Mesenchymal stem cell (in vitro differentiated cells and primary cell): ENCODE measurements at regions not wholly inside any gene's neighbourhood (a gene's known extent, or its start where the extent isn't known, plus 50 kb on each side); places are given as distances from the start of the nearest gene placed in this dataset.
A peak's percentile ranks its signal among the peaks of the same experiment; 100 is the strongest.
"Not testable (repeated sequence)": the region's sequence is repeated elsewhere in the genome, so short reads cannot be mapped to it uniquely, and the experiment has no call there.

Experiments used
- DNase-seq: peaks from one replicate; pipeline ENCODE4 v3.0.0-alpha.2; 2013
- H2AFZ ChIP-seq: one replicate; pipeline ENCODE4 v1.6.1; 2013; ENCODE audit warnings: low read depth, mild to moderate bottlenecking, control low read depth, inconsistent platforms, low read length, moderate library complexity
- H2AK5ac ChIP-seq: 2 replicates; pipeline ENCODE4 v1.6.1; 2013; ENCODE audit warnings: low read length, moderate library complexity, mild to moderate bottlenecking, inconsistent platforms; ENCODE audit not compliant: severe bottlenecking
- H2BK120ac ChIP-seq: one replicate; pipeline ENCODE4 v1.6.1; 2013; ENCODE audit warnings: low read depth, mild to moderate bottlenecking, inconsistent platforms, low read length, moderate library complexity
- H2BK12ac ChIP-seq, 2 experiments: one replicate each; pipeline ENCODE4 v1.6.1; 2013; ENCODE audit warnings: inconsistent platforms in 2 of 2, low read length in 2 of 2, mild to moderate bottlenecking in 2 of 2, moderate library complexity in 2 of 2, control low read depth in 1 of 2
- H2BK15ac ChIP-seq: one replicate; pipeline ENCODE4 v1.6.1; 2013; ENCODE audit warnings: mild to moderate bottlenecking, low read depth, inconsistent platforms; ENCODE audit not compliant: poor library complexity, severe bottlenecking
- H2BK5ac ChIP-seq: 2 replicates; pipeline ENCODE4 v1.6.1; 2013; ENCODE audit warnings: low read depth, mild to moderate bottlenecking, low read length, control low read depth, inconsistent platforms; ENCODE audit not compliant: poor library complexity, severe bottlenecking
- H3K14ac ChIP-seq, 2 experiments: one replicate each; pipeline ENCODE4 v1.6.1; 2013; ENCODE audit warnings: inconsistent platforms in 2 of 2, low read length in 2 of 2, control low read depth in 1 of 2, mild to moderate bottlenecking in 1 of 2, moderate library complexity in 1 of 2
- H3K18ac ChIP-seq, 2 experiments: one replicate each; pipeline ENCODE4 v1.6.1; 2013; ENCODE audit warnings: inconsistent platforms in 2 of 2, low read length in 2 of 2, control low read depth in 1 of 2, low read depth in 1 of 2, mild to moderate bottlenecking in 1 of 2
- H3K23ac ChIP-seq, 2 experiments: one replicate each; pipeline ENCODE4 v1.6.1; 2013; ENCODE audit warnings: inconsistent platforms in 2 of 2, low read length in 2 of 2, mild to moderate bottlenecking in 2 of 2, moderate library complexity in 2 of 2, control low read depth in 1 of 2
- H3K27ac ChIP-seq: 2 replicates; pipeline ENCODE4 v1.5.1; 2013; ENCODE audit warnings: mild to moderate bottlenecking, moderate library complexity, low read length, control low read depth, inconsistent platforms; ENCODE audit not compliant: poor library complexity, severe bottlenecking
- H3K27me3 ChIP-seq, 2 experiments: 2 replicates each; pipeline versions ENCODE4 v1.6.1 to v1.7.0; 2013; ENCODE audit warnings: low read length in 2 of 2, mild to moderate bottlenecking in 2 of 2, moderate library complexity in 2 of 2, control low read depth in 1 of 2, inconsistent platforms in 1 of 2; ENCODE audit not compliant: control insufficient read depth in 1 of 2, insufficient read depth in 1 of 2
- H3K36me3 ChIP-seq, 2 experiments: 2 replicates each; pipeline versions ENCODE4 v1.6.1 to v1.7.0; 2013; ENCODE audit warnings: low read length in 2 of 2, control low read depth in 1 of 2, inconsistent platforms in 1 of 2, low read depth in 1 of 2, mild to moderate bottlenecking in 1 of 2; ENCODE audit not compliant: insufficient read depth in 2 of 2, control insufficient read depth in 1 of 2
- H3K4ac ChIP-seq, 2 experiments: one replicate each; pipeline ENCODE4 v1.6.1; 2013; ENCODE audit warnings: inconsistent platforms in 2 of 2, low read length in 2 of 2, mild to moderate bottlenecking in 2 of 2, moderate library complexity in 2 of 2, control low read depth in 1 of 2, low read depth in 1 of 2
- H3K4me1 ChIP-seq: 2 replicates; pipeline ENCODE4 v1.6.1; 2013; ENCODE audit warnings: low read depth, low read length, control low read depth; ENCODE audit not compliant: control insufficient read depth, insufficient read depth
- H3K4me2 ChIP-seq: 2 replicates; pipeline ENCODE4 v1.6.1; 2013; ENCODE audit warnings: low read length, mild to moderate bottlenecking, inconsistent platforms; ENCODE audit not compliant: poor library complexity, severe bottlenecking
- H3K4me3 ChIP-seq, 2 experiments: 2 replicates each; pipeline versions ENCODE4 v1.5.1 to v1.7.0; 2013; ENCODE audit warnings: low read length in 2 of 2, mild to moderate bottlenecking in 2 of 2, control low read depth in 1 of 2, low read depth in 1 of 2; ENCODE audit not compliant: insufficient read depth in 1 of 2
- H3K79me1 ChIP-seq: replicated peaks from 2 replicates; pipeline ENCODE4 v1.6.1; 2013; ENCODE audit warnings: mild to moderate bottlenecking, control low read depth, low read length, inconsistent platforms; ENCODE audit not compliant: poor library complexity, severe bottlenecking
- H3K9ac ChIP-seq: 2 replicates; pipeline ENCODE4 v1.7.0; 2013; ENCODE audit warnings: mild to moderate bottlenecking, low read length, moderate library complexity
- H3K9me3 ChIP-seq: 2 replicates; pipeline ENCODE4 v1.7.0; 2013; ENCODE audit warnings: mild to moderate bottlenecking, low read length; ENCODE audit not compliant: control insufficient read depth
- H4K8ac ChIP-seq: one replicate; pipeline ENCODE4 v1.6.1; 2013; ENCODE audit warnings: inconsistent platforms, mild to moderate bottlenecking, low read length, moderate library complexity
- H4K91ac ChIP-seq: one replicate; pipeline ENCODE4 v1.6.1; 2013; ENCODE audit warnings: mild to moderate bottlenecking, low read length, inconsistent platforms
- WGBS: methylation state at CpG from one replicate; pipeline ENCODE4 v1.1.7; 2013; ENCODE audit warnings: mixed read lengths; 5-methylcytosine and 5-hydroxymethylcytosine counted together

DNA sequence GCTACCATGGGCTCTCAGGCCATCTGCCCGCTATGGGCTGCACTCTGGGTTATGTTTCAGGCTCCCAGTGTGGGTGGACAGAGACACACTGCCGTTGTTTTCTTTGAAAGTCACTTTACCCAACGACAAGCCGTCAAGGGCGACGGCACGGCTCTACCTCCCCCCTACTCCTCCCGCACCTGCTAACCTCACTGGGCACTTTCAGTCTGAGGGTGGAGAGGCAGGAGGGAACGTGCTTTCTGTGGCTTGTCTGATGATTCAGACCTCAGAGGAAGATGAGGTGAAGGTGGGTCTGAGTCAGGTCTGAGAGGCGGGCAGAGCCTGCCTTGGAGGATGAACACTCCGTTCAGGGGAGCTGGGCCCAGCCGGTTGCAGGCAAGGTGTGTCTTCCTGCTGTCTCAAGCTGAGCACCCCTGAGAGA, 147.6 kb upstream of the HDAC4 start:
- Histone ChIP-seq H3K4ac (no peak overlapping the region), H3K23ac (no peak overlapping the region), H4K91ac (no peak overlapping the region), H4K8ac (no peak overlapping the region), H3K4me3 (peak overlapping the region in 1 of 2 experiments; percentile 18), H2AFZ (no peak overlapping the region), H3K18ac (no peak overlapping the region), H3K27ac (no peak overlapping the region), H3K9me3 (no peaks in the 10 kb centered on the region), H3K9ac (no peak overlapping the region), H3K14ac (no peak overlapping the region), H3K36me3 (no peaks in the 10 kb centered on the region), H2BK120ac (no peak overlapping the region), H3K27me3 (peaks cover 0 to 74% of the 10 kb centered on the region in 2 experiments), H2BK12ac (no peak overlapping the region), H2BK15ac (no peak overlapping the region), H3K4me2 (no peak overlapping the region), H2BK5ac (no peak overlapping the region), H2AK5ac (no peak overlapping the region), H3K79me1 (no peaks in the 10 kb centered on the region), H3K4me1 (no peaks in the 10 kb centered on the region)
- DNase-seq, result no peak
- 77% methylated on average over 5 of the region's 12 CpGs for WGBS

- H3K4me2 ChIP-seq, H3K4me3 ChIP-seq, H3K4me1 ChIP-seq, H2BK15ac ChIP-seq, H2BK5ac ChIP-seq, H2BK120ac ChIP-seq, H4K8ac ChIP-seq, H3K36me3 ChIP-seq, H2AFZ ChIP-seq, H3K9me3 ChIP-seq, H2BK12ac ChIP-seq, H3K14ac ChIP-seq, H3K79me1 ChIP-seq, H3K27ac ChIP-seq, H3K9ac ChIP-seq, H4K91ac ChIP-seq, H3K4ac ChIP-seq, DNase-seq, H2AK5ac ChIP-seq, H3K18ac ChIP-seq, H3K23ac ChIP-seq: not testable (repeated sequence)
- no CpG with 5 or more reads among the region's 3 CpGs for WGBS
- peaks cover 0 to 63% of the 10 kb centered on the region in 2 experiments for H3K27me3 ChIP-seq
Observed at GRCh38 chr2:239547140-239547539, 146.3 kb upstream of the HDAC4 start.

GRCh38 chr2:239546541-239546940, 145.7 kb upstream of the HDAC4 start:
- no peak overlapping the region for H2AK5ac ChIP-seq
- no peak overlapping the region for H3K4ac ChIP-seq
- H4K91ac ChIP-seq, result no peak overlapping the region
- H3K9me3 ChIP-seq, result no peaks in the 10 kb centered on the region
- 57% methylated on average over 9 of the region's 9 CpGs for WGBS
- no peak overlapping the region for H3K27ac ChIP-seq
- no peak overlapping the region for H2BK15ac ChIP-seq
- no peak overlapping the region for H4K8ac ChIP-seq
- H3K18ac ChIP-seq, result no peak overlapping the region
- H3K27me3 ChIP-seq, result peaks cover 0 to 61% of the 10 kb centered on the region in 2 experiments
- H2BK5ac ChIP-seq, result no peak overlapping the region
- H3K4me2 ChIP-seq, result no peak overlapping the region
- no peak overlapping the region for H3K14ac ChIP-seq
- H3K23ac ChIP-seq, result no peak overlapping the region
- no peak for DNase-seq
- H2BK12ac ChIP-seq, result no peak overlapping the region
- H3K4me3 ChIP-seq, result no peak overlapping the region
- H3K4me1 ChIP-seq, result no peaks in the 10 kb centered on the region
- H2BK120ac ChIP-seq, result no peak overlapping the region
- H3K79me1 ChIP-seq, result no peaks in the 10 kb centered on the region
- no peaks in the 10 kb centered on the region for H3K36me3 ChIP-seq
- no peak overlapping the region for H3K9ac ChIP-seq
- H2AFZ ChIP-seq, result no peak overlapping the region

- Histone ChIP-seq H2AK5ac (no peak overlapping the region), H3K4ac (no peak overlapping the region), H3K4me1 (no peaks in the 10 kb centered on the region), H2BK15ac (no peak overlapping the region), H3K36me3 (no peaks in the 10 kb centered on the region), H3K9ac (no peak overlapping the region), H3K79me1 (no peaks in the 10 kb centered on the region), H2BK12ac (no peak overlapping the region), H2BK120ac (no peak overlapping the region), H3K23ac (no peak overlapping the region), H3K18ac (no peak overlapping the region), H3K4me3 (no peak overlapping the region), H3K27me3 (peaks cover 0 to 55% of the 10 kb centered on the region in 2 experiments), H3K14ac (no peak overlapping the region), H2AFZ (no peak overlapping the region), H4K91ac (no peak overlapping the region), H2BK5ac (no peak overlapping the region), H3K9me3 (no peaks in the 10 kb centered on the region), H4K8ac (no peak overlapping the region), H3K4me2 (no peak overlapping the region), H3K27ac (no peak overlapping the region)
- no peak for DNase-seq
- WGBS, result 75% methylated on average over 14 of the region's 14 CpGs
Observed at GRCh38 chr2:239545741-239546392, 145.0 kb upstream of the HDAC4 start.
